ENCODE measurements at regions not wholly inside any gene's neighbourhood (a gene's known extent, or its start where the extent isn't known, plus 50 kb on each side); places are given as distances from the start of the nearest gene placed in this dataset.
"Not testable (repeated sequence)": the region's sequence is repeated elsewhere in the genome, so short reads cannot be mapped to it uniquely, and the experiment has no call there.

DNA sequence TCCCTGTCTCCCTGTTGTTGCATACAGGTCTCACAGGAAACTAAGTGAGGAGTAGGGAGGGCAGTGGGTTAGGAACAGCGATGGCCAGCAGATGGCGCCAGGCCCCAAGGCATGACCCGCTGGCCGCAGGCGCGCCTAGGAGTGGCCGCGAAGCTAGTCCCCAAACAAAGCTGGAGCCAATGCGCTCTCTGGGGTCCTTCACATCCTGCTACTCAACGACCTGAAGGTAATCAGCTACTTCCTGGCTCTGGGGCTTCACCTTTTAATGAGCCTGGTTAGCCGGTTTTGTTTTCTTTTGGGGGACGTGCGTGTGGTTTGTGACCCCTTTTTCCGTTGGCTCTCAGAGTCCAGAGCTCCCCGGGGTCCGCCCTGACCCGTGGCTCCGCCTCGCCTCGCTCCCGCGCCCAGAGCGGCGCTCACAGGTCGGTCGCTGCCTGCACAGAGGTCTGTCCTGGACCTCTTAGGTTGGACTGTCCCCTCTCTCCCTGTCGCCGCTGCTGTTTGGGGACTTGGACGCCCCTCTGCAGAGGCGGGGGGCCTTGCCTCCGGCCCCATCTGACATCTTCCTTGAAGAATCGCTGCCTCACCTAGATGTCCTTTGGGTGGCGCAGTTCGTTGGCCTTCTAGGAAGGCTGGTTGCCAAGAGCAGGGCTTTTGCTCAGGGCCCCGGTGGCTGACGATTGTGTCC is 62.2 kb upstream of the GTF3A start:
- Histone ChIP-seq H3K27me3 (ENCODE audit: control insufficient read depth, insufficient read depth, low read length, poor library complexity, severe bottlenecking) (peaks cover 4% of the 10 kb centered on the region), H3K27ac (ENCODE audit: insufficient read depth, low read depth, low read length, poor library complexity, severe bottlenecking) (no peak overlapping the region), H3K36me3 (ENCODE audit: control insufficient read depth, insufficient read depth, low read length) (no peaks in the 10 kb centered on the region), H3K4me1 (ENCODE audit: control insufficient read depth, insufficient read depth, low read length) (no peaks in the 10 kb centered on the region), H3K4me3 (ENCODE audit: insufficient read depth, low read depth, low read length) (peak overlapping the region; percentile 52), H3K9me3 (ENCODE audit: control insufficient read depth, low read length) (no peaks in the 10 kb centered on the region)
- 4% methylated on average over 36 of the region's 36 CpGs for WGBS, 2 experiments

DNA sequence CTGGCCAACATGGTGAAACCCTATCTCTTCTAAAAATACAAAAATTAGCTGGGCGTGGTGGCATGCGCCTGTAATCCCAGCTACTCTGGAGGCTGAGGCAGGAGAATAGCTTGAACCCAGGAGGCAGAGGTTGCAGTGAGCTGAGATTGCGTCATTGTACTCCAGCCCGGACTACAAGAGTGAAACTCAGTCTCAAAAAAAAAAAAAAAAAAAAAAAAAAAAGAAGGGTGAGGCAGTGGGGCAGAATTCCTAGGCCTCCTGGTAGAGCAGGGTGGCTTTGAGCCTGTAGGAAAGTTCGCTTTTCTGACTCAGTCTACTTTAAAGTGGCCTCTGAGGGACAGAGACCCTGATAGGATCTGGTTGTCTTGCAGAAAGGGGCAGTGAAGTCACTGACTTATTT is 60.8 kb upstream of the GTF3A start:
- not testable (repeated sequence) for H3K36me3 ChIP-seq (ENCODE audit: control insufficient read depth, insufficient read depth, low read length); H3K27ac ChIP-seq (ENCODE audit: insufficient read depth, low read depth, low read length, poor library complexity, severe bottlenecking); H3K4me3 ChIP-seq (ENCODE audit: insufficient read depth, low read depth, low read length); H3K9me3 ChIP-seq (ENCODE audit: control insufficient read depth, low read length); H3K27me3 ChIP-seq (ENCODE audit: control insufficient read depth, insufficient read depth, low read length, poor library complexity, severe bottlenecking); H3K4me1 ChIP-seq (ENCODE audit: control insufficient read depth, insufficient read depth, low read length)
- WGBS, 2 experiments = 94 to 97% methylated on average over 5 of the region's 5 CpGs

DNA sequence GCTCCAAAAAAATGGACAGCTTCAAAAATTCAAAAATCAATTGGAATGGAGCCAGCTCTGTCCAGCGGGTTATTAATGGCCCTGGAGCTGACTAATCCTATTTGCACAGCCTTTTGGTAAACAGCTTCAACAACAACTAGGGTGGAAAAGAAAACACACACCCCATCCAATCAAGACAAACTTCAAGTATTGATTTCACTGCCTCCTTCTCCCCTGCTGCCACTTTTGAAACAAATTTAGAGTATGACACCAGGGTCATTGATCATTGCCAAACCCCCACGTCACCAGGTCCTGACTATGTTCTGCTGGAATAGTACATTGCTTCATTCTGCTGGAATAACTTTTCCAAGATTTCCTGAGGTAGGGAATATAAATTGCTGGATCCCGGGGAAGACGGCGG is 56.8 kb upstream of the GTF3A start:
- no peaks in the 10 kb centered on the region for H3K9me3 ChIP-seq (ENCODE audit: control insufficient read depth, low read length)
- H3K4me3 ChIP-seq (ENCODE audit: insufficient read depth, low read depth, low read length) = no peak overlapping the region
- no peaks in the 10 kb centered on the region for H3K4me1 ChIP-seq (ENCODE audit: control insufficient read depth, insufficient read depth, low read length)
- 92 to 95% methylated on average over 5 of the region's 5 CpGs for WGBS, 2 experiments
- peaks cover 7% of the 10 kb centered on the region for H3K27me3 ChIP-seq (ENCODE audit: control insufficient read depth, insufficient read depth, low read length, poor library complexity, severe bottlenecking)
- H3K27ac ChIP-seq (ENCODE audit: insufficient read depth, low read depth, low read length, poor library complexity, severe bottlenecking) = no peak overlapping the region
- no peaks in the 10 kb centered on the region for H3K36me3 ChIP-seq (ENCODE audit: control insufficient read depth, insufficient read depth, low read length)

DNA sequence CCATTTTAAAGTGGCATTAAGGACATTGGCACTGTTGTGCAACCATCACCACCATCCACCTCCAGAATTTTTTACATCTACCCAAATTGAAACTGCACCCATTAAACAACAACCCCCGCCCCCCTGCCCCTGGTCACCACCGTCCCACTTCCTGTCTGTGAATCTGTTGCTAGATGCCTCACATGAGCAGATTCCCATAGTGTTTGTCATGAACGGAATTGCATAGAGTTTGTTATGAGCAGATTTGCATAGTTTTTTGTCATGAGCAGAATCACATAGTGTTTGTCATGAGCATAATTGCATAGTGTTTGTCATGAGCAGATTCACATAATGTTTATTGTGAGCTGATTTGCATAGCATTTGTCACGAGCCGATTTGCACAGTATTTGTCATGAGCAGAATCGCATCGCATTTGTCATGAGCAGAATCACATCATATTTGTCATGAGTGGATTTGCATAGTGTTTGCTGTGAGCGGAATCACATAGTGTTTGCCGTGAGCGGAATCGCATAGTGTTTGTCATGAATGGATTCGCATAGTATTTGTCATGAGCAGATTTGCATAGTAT is 54.0 kb upstream of the GTF3A start:
- Histone ChIP-seq H3K27ac (ENCODE audit: insufficient read depth, low read depth, low read length, poor library complexity, severe bottlenecking) (no peak overlapping the region), H3K36me3 (ENCODE audit: control insufficient read depth, insufficient read depth, low read length) (no peaks in the 10 kb centered on the region), H3K27me3 (ENCODE audit: control insufficient read depth, insufficient read depth, low read length, poor library complexity, severe bottlenecking) (peaks cover 19% of the 10 kb centered on the region), H3K9me3 (ENCODE audit: control insufficient read depth, low read length) (no peaks in the 10 kb centered on the region), H3K4me1 (ENCODE audit: control insufficient read depth, insufficient read depth, low read length) (no peaks in the 10 kb centered on the region), H3K4me3 (ENCODE audit: insufficient read depth, low read depth, low read length) (no peak overlapping the region)
- 92 to 94% methylated on average over 12 of the region's 12 CpGs for WGBS, 2 experiments

GRCh38 chr13:27371932-27372331 is 52.5 kb upstream of the GTF3A start:
- H3K9me3 ChIP-seq (ENCODE audit: control insufficient read depth, low read length) = no peaks in the 10 kb centered on the region
- peaks cover 19% of the 10 kb centered on the region for H3K27me3 ChIP-seq (ENCODE audit: control insufficient read depth, insufficient read depth, low read length, poor library complexity, severe bottlenecking)
- 92 to 94% methylated on average over 5 of the region's 5 CpGs for WGBS, 2 experiments

GRCh38 chr13:27372896-27373295 is 51.5 kb upstream of the GTF3A start:
- Histone ChIP-seq H3K4me1 (ENCODE audit: control insufficient read depth, insufficient read depth, low read length) (no peaks in the 10 kb centered on the region), H3K36me3 (ENCODE audit: control insufficient read depth, insufficient read depth, low read length) (no peaks in the 10 kb centered on the region), H3K4me3 (ENCODE audit: insufficient read depth, low read depth, low read length) (no peak overlapping the region), H3K27ac (ENCODE audit: insufficient read depth, low read depth, low read length, poor library complexity, severe bottlenecking) (no peak overlapping the region), H3K27me3 (ENCODE audit: control insufficient read depth, insufficient read depth, low read length, poor library complexity, severe bottlenecking) (peaks cover 19% of the 10 kb centered on the region), H3K9me3 (ENCODE audit: control insufficient read depth, low read length) (no peaks in the 10 kb centered on the region)
- WGBS, 2 experiments = 55 to 56% methylated on average over 11 of the region's 11 CpGs

More at GRCh38 chr13:27371932-27372331, 52.5 kb upstream of the GTF3A start:
- Histone ChIP-seq H3K27ac (ENCODE audit: insufficient read depth, low read depth, low read length, poor library complexity, severe bottlenecking) (no peak overlapping the region), H3K4me3 (ENCODE audit: insufficient read depth, low read depth, low read length) (no peak overlapping the region), H3K4me1 (ENCODE audit: control insufficient read depth, insufficient read depth, low read length) (no peaks in the 10 kb centered on the region), H3K36me3 (ENCODE audit: control insufficient read depth, insufficient read depth, low read length) (no peaks in the 10 kb centered on the region)

GRCh38 chr13:27374126-27374613 is 50.2 kb upstream of the GTF3A start:
- H3K27ac ChIP-seq (ENCODE audit: insufficient read depth, low read depth, low read length, poor library complexity, severe bottlenecking) = no peak overlapping the region
- H3K4me1 ChIP-seq (ENCODE audit: control insufficient read depth, insufficient read depth, low read length) = no peaks in the 10 kb centered on the region
- no peak overlapping the region for H3K4me3 ChIP-seq (ENCODE audit: insufficient read depth, low read depth, low read length)
- H3K36me3 ChIP-seq (ENCODE audit: control insufficient read depth, insufficient read depth, low read length) = no peaks in the 10 kb centered on the region
- H3K27me3 ChIP-seq (ENCODE audit: control insufficient read depth, insufficient read depth, low read length, poor library complexity, severe bottlenecking) = peaks cover 19% of the 10 kb centered on the region
- H3K9me3 ChIP-seq (ENCODE audit: control insufficient read depth, low read length) = no peaks in the 10 kb centered on the region
- WGBS, 2 experiments = 91 to 93% methylated on average over 10 of the region's 10 CpGs

All from ectodermal cell (in vitro differentiated cells).